ENCODE measurements at regions not wholly inside any gene's neighbourhood (a gene's known extent, or its start where the extent isn't known, plus 50 kb on each side); places are given as distances from the start of the nearest gene placed in this dataset.

DNA sequence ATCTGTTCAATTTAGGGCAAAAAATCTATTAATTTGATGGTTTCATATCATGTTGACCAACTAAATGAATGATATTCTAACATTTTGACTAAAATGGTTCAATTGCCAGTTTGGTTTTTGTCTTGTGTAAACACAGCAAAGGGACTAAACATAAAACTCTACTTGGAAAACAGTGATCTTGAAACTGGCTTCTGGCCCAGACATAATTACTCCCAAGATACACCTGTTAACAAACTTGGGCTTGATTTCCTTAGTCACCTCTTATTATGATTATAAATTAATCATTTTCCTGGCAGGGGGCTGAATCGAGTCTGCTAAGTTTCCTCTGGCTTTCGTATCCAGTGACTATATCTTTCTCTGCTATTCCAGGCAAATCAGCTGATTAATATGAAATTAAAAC is 78.0 kb upstream of the OXGR1 start:
- no peak overlapping the region for H3K4me3 ChIP-seq (ENCODE audit: low read depth, low read length, poor library complexity, severe bottlenecking)
- no peaks in the 10 kb centered on the region; the same call in 1 of the 2 replicates for H3K27me3 ChIP-seq (ENCODE audit: insufficient read depth, low read length)

DNA sequence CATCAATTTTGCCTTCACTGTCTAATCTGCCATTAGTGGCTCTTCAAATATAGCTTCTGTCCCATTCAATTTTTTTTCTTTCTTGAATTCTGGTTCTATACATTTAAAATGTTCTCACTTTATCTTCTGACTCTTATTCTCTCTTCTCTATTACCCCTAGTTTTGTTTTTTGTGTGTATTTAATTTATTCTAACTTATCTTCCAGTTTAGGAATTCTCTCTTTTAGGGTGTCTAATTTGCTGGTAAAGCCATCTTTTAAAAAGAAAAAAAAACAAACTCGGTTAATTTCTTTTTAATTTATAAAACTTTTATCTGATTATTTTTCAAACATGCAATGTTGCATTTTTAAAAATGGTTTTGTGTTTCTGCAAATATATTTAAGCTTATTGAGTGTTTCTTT is 80.3 kb upstream of the OXGR1 start:
- Histone ChIP-seq H3F3A (ENCODE audit: insufficient read depth, low read length) (no peaks in the 10 kb centered on the region), H3K4me3 (ENCODE audit: low read depth, low read length, poor library complexity, severe bottlenecking) (no peak overlapping the region), H3K9me2 (ENCODE audit: low read depth, low read length) (no peaks in the 10 kb centered on the region), H3K9me3 (ENCODE audit: low read length) (0 out of 2 replicates have a peak, but pooled peaks cover 4% of the 10 kb centered on the region), H4K20me1 (ENCODE audit: insufficient read depth, low read length) (no peaks in the 10 kb centered on the region), H3K79me2 (ENCODE audit: insufficient read depth, low read length) (no peaks in the 10 kb centered on the region), H3K36me3 (ENCODE audit: insufficient read depth, low read length) (no peaks in the 10 kb centered on the region), H3K4me2 (ENCODE audit: low read length) (no peak overlapping the region), H3K9ac (ENCODE audit: low read length) (no peak overlapping the region), H3K27me3 (ENCODE audit: insufficient read depth, low read length) (no peaks in the 10 kb centered on the region), H2AFZ (ENCODE audit: low read length) (no peak overlapping the region), H3K27ac (ENCODE audit: low read depth, low read length, poor library complexity, severe bottlenecking) (no peak overlapping the region), H3K4me1 (ENCODE audit: insufficient read depth, low read length, severe bottlenecking) (no peaks in the 10 kb centered on the region)
- TF ChIP-seq, protein P1, sequence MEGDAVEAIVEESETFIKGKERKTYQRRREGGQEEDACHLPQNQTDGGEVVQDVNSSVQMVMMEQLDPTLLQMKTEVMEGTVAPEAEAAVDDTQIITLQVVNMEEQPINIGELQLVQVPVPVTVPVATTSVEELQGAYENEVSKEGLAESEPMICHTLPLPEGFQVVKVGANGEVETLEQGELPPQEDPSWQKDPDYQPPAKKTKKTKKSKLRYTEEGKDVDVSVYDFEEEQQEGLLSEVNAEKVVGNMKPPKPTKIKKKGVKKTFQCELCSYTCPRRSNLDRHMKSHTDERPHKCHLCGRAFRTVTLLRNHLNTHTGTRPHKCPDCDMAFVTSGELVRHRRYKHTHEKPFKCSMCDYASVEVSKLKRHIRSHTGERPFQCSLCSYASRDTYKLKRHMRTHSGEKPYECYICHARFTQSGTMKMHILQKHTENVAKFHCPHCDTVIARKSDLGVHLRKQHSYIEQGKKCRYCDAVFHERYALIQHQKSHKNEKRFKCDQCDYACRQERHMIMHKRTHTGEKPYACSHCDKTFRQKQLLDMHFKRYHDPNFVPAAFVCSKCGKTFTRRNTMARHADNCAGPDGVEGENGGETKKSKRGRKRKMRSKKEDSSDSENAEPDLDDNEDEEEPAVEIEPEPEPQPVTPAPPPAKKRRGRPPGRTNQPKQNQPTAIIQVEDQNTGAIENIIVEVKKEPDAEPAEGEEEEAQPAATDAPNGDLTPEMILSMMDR (IDR thresholded peaks at IDR 0.05; ENCODE audit: low read length) = no peak
- no peak for TF ChIP-seq EZH2 (IDR thresholded peaks at IDR 0.05; ENCODE audit: borderline replicate concordance, low read length)

More for the DNA sequence above, 78.0 kb upstream of the OXGR1 start:
- no peak overlapping the region for H2AFZ ChIP-seq (ENCODE audit: low read length)
- H3K9me3 ChIP-seq (ENCODE audit: low read length) = 0 out of 2 replicates have a peak, but pooled peaks cover 4% of the 10 kb centered on the region
- H3K4me2 ChIP-seq (ENCODE audit: low read length) = no peak overlapping the region
- H3F3A ChIP-seq (ENCODE audit: insufficient read depth, low read length) = no peaks in the 10 kb centered on the region
- H3K9me2 ChIP-seq (ENCODE audit: low read depth, low read length) = no peaks in the 10 kb centered on the region
- TF ChIP-seq, protein P1 (IDR thresholded peaks at IDR 0.05; ENCODE audit: low read length) = no peak
- TF ChIP-seq EZH2 (IDR thresholded peaks at IDR 0.05; ENCODE audit: borderline replicate concordance, low read length) = no peak
- no peaks in the 10 kb centered on the region for H3K79me2 ChIP-seq (ENCODE audit: insufficient read depth, low read length)
- H3K9ac ChIP-seq (ENCODE audit: low read length) = no peak overlapping the region
- H4K20me1 ChIP-seq (ENCODE audit: insufficient read depth, low read length) = no peaks in the 10 kb centered on the region
- H3K27ac ChIP-seq (ENCODE audit: low read depth, low read length, poor library complexity, severe bottlenecking) = no peak overlapping the region
- H3K36me3 ChIP-seq (ENCODE audit: insufficient read depth, low read length) = no peaks in the 10 kb centered on the region
- no peaks in the 10 kb centered on the region for H3K4me1 ChIP-seq (ENCODE audit: insufficient read depth, low read length, severe bottlenecking)

DNA sequence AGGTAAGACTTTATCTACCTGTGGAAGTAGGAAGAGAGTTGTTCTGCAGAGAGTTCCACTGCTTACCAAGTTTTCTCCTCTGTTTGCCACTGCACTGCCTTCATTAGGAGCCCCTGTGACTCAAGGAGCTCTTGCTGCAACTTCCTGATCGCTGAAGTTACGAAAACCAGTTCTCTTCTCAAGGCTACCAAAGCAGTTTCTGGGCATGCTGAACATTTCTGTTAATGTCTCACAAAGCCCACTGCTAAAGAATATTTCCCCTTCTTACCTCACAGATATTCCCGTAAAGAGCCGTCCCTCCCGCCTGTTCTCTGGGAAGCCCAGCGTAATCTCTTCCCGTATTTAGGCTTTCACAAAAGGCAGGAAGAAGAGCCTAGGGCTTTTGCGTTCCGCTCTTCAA is 82.6 kb upstream of the OXGR1 start:
- H3K9me3 ChIP-seq (ENCODE audit: low read length) = 0 out of 2 replicates have a peak, but pooled peaks cover 4% of the 10 kb centered on the region
- H3K27me3 ChIP-seq (ENCODE audit: insufficient read depth, low read length) = no peaks in the 10 kb centered on the region
- H3K4me1 ChIP-seq (ENCODE audit: insufficient read depth, low read length, severe bottlenecking) = no peaks in the 10 kb centered on the region
- no peaks in the 10 kb centered on the region for H3K36me3 ChIP-seq (ENCODE audit: insufficient read depth, low read length)
- no peak overlapping the region for H3K4me3 ChIP-seq (ENCODE audit: low read depth, low read length, poor library complexity, severe bottlenecking)
- TF ChIP-seq, protein P1 (IDR thresholded peaks at IDR 0.05; ENCODE audit: low read length) = no peak
- no peak overlapping the region for H3K9ac ChIP-seq (ENCODE audit: low read length)
- no peak overlapping the region for H2AFZ ChIP-seq (ENCODE audit: low read length)
- H3K9me2 ChIP-seq (ENCODE audit: low read depth, low read length) = no peaks in the 10 kb centered on the region
- H3K27ac ChIP-seq (ENCODE audit: low read depth, low read length, poor library complexity, severe bottlenecking) = no peak overlapping the region
- no peak overlapping the region for H3K4me2 ChIP-seq (ENCODE audit: low read length)
- no peaks in the 10 kb centered on the region for H3K79me2 ChIP-seq (ENCODE audit: insufficient read depth, low read length)
- H3F3A ChIP-seq (ENCODE audit: insufficient read depth, low read length) = no peaks in the 10 kb centered on the region
- no peaks in the 10 kb centered on the region for H4K20me1 ChIP-seq (ENCODE audit: insufficient read depth, low read length)
